ENCODE measurements at regions not wholly inside any gene's neighbourhood (a gene's known extent, or its start where the extent isn't known, plus 50 kb on each side); places are given as distances from the start of the nearest gene placed in this dataset.
"Not testable (repeated sequence)": the region's sequence is repeated elsewhere in the genome, so short reads cannot be mapped to it uniquely, and the experiment has no call there.

DNA sequence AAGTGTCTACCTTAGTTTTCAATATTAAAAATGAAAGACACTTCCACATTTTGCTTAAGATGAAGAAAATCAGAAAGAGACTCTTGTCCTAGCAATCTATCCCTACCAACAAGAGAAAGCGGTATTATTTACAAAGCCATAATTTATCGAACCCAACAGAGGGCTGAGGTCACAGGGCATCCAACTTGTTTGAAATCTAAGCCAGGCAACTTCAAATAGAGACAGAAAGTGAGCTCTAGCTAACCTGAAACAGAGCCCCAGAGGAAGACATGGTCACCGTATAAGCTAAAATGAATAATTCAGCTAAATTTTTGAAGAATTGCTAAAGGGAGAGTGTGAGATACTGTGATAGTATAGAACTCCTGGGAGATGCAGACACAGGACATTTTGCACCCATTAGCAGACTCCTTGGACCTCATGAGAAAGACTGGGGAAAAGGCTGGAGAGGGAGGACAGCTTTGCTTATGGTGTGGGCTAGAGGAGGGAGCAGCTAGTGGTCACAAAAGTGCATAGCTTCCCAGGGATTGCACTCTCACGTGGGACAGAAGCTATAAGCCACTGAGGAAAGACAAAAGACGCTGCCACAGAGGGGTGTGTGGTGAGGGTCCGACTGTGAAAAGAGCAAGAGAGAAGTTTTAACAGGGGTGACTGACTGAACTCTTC is 624.2 kb upstream of the GRIN3A start:
- H3K27me3 ChIP-seq (replicated peaks; ENCODE audit: control insufficient read depth, insufficient read depth, low read length): no peaks in the 10 kb centered on the region
- TF ChIP-seq, protein P1, sequence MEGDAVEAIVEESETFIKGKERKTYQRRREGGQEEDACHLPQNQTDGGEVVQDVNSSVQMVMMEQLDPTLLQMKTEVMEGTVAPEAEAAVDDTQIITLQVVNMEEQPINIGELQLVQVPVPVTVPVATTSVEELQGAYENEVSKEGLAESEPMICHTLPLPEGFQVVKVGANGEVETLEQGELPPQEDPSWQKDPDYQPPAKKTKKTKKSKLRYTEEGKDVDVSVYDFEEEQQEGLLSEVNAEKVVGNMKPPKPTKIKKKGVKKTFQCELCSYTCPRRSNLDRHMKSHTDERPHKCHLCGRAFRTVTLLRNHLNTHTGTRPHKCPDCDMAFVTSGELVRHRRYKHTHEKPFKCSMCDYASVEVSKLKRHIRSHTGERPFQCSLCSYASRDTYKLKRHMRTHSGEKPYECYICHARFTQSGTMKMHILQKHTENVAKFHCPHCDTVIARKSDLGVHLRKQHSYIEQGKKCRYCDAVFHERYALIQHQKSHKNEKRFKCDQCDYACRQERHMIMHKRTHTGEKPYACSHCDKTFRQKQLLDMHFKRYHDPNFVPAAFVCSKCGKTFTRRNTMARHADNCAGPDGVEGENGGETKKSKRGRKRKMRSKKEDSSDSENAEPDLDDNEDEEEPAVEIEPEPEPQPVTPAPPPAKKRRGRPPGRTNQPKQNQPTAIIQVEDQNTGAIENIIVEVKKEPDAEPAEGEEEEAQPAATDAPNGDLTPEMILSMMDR (IDR thresholded peaks at IDR 0.05; ENCODE audit: insufficient read depth, low read length, poor library complexity, severe bottlenecking): no peak
- H3K36me3 ChIP-seq (ENCODE audit: control insufficient read depth, insufficient read depth, low read length): no peaks in the 10 kb centered on the region
- H3K4me3 ChIP-seq (replicated peaks; ENCODE audit: low read depth, low read length): no peak overlapping the region
- DNase-seq (ENCODE audit: extremely low read depth, insufficient read length): no peak

DNA sequence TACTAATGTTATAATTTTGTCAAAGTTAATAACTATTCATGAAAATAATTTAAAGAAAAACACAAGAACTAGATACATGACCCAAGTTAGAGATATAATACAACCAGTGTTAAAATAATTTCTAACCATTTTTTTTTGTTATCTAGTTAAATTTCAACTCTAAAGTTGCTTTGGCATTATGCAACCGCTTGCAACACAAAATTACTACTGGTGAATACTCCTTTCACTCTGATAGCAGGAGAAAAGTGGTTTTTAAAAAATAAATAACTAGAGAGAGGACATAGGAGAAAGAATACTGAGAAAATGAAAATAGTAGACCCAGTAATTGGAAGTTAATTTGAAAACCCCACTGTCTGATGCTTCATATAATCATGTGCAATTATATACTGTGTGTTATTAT is 622.4 kb upstream of the GRIN3A start:
- TF ChIP-seq, protein P1 (IDR thresholded peaks at IDR 0.05; ENCODE audit: insufficient read depth, low read length, poor library complexity, severe bottlenecking): no peak
- no peak for DNase-seq (ENCODE audit: extremely low read depth, insufficient read length)
- Histone ChIP-seq H3K4me3 (replicated peaks; ENCODE audit: low read depth, low read length) (no peak overlapping the region), H3K27me3 (replicated peaks; ENCODE audit: control insufficient read depth, insufficient read depth, low read length) (no peaks in the 10 kb centered on the region), H3K36me3 (ENCODE audit: control insufficient read depth, insufficient read depth, low read length) (no peaks in the 10 kb centered on the region)

DNA sequence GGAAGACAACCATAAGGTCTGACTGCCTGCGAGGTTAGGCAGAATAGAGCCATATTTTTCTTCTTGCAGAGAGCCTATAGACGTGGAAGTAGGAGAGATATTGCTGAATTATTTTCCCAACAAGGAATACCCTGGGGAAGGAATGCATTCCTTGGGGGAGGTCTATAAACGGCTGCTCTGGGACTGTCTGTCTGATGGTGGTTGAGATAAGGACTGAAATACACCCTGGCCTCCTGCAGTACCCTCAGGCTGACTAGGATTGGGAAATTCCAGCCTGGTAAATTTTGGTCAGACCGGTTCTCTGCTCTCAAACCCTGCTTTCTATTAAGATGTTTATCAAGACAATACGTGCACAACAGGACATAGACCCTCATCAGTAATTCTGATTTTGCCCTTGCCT is 617.5 kb upstream of the GRIN3A start:
- Histone ChIP-seq H3K36me3 (ENCODE audit: control insufficient read depth, insufficient read depth, low read length) (no peaks in the 10 kb centered on the region), H3K4me3 (replicated peaks; ENCODE audit: low read depth, low read length) (no peak overlapping the region), H3K27me3 (replicated peaks; ENCODE audit: control insufficient read depth, insufficient read depth, low read length) (no peaks in the 10 kb centered on the region)
- TF ChIP-seq, protein P1 (IDR thresholded peaks at IDR 0.05; ENCODE audit: insufficient read depth, low read length, poor library complexity, severe bottlenecking): no peak
- DNase-seq (ENCODE audit: extremely low read depth, insufficient read length): no peak

DNA sequence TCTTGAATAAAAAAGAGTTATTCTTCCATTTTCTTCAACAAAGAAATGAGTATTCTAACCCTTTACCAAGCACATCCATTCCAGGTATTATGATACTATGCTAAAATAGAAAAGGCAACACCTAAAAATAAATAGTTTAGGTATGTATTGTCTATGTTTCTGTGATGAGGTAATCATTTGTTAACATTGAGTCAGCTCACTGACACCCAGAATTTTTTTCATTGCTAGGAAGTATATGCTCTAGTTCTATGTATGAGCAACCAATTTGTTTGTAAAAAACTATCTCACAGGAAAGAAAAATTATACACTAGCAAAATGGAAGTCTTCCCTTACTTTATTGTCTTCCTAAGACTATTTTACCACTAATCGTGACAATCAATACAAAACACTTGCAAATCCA is 615.6 kb upstream of the GRIN3A start:
- no peaks in the 10 kb centered on the region for H3K27me3 ChIP-seq (replicated peaks; ENCODE audit: control insufficient read depth, insufficient read depth, low read length)
- H3K36me3 ChIP-seq (ENCODE audit: control insufficient read depth, insufficient read depth, low read length): no peaks in the 10 kb centered on the region
- TF ChIP-seq, protein P1 (IDR thresholded peaks at IDR 0.05; ENCODE audit: insufficient read depth, low read length, poor library complexity, severe bottlenecking): no peak
- no peak overlapping the region for H3K4me3 ChIP-seq (replicated peaks; ENCODE audit: low read depth, low read length)
- no peak for DNase-seq (ENCODE audit: extremely low read depth, insufficient read length)

DNA sequence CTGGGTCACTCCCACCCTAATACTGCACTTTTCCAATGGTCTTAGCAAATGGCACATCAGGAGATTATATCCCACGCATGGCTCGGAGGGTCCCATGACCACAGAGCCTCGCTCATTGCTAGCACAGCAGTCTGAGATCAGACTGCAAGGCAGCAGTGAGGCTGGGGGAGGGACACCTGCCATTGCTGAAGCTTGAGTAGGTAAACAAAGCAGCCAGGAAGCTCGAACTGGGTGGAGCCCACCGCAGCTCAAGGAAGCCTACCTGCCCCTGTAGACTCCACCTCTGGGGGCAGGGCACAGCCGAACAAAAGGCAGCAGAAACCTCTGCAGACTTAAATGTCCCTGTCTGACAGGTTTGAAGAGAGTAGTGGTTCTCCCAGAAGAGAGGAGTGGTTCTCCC is 599.0 kb upstream of the GRIN3A start:
- not testable (repeated sequence) for H3K4me3 ChIP-seq (replicated peaks; ENCODE audit: low read depth, low read length); H3K27me3 ChIP-seq (replicated peaks; ENCODE audit: control insufficient read depth, insufficient read depth, low read length); DNase-seq (ENCODE audit: extremely low read depth, insufficient read length); H3K36me3 ChIP-seq (ENCODE audit: control insufficient read depth, insufficient read depth, low read length)

DNA sequence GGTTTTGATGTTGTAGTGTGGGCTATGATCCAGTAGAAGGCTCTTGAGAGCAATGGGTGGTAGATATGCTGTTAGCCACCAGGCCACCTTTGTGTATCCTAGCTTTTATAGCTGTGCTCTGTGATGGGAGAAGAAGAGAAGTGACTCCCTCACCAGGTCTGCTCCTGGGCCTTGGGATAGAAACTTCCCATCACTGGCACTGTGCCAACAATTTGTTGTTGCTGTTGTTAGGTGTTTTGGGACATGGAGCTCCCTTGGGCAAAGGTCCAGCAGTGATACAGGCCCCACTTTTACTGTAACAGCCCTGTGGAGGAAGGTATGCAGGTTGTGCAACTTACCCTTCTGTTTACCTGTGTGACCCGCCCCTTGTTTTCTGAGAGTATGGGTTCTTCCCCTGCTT is 570.9 kb upstream of the GRIN3A start:
- TF ChIP-seq, protein P1 (IDR thresholded peaks at IDR 0.05; ENCODE audit: insufficient read depth, low read length, poor library complexity, severe bottlenecking): no peak
- H3K36me3 ChIP-seq (ENCODE audit: control insufficient read depth, insufficient read depth, low read length): no peaks in the 10 kb centered on the region
- H3K27me3 ChIP-seq (replicated peaks; ENCODE audit: control insufficient read depth, insufficient read depth, low read length): no peaks in the 10 kb centered on the region
- DNase-seq (ENCODE audit: extremely low read depth, insufficient read length): no peak
- no peak overlapping the region for H3K4me3 ChIP-seq (replicated peaks; ENCODE audit: low read depth, low read length)

All from GM06990 (cell line).